ENCODE measurements at regions not wholly inside any gene's neighbourhood (a gene's known extent, or its start where the extent isn't known, plus 50 kb on each side); places are given as distances from the start of the nearest gene placed in this dataset.

DNA sequence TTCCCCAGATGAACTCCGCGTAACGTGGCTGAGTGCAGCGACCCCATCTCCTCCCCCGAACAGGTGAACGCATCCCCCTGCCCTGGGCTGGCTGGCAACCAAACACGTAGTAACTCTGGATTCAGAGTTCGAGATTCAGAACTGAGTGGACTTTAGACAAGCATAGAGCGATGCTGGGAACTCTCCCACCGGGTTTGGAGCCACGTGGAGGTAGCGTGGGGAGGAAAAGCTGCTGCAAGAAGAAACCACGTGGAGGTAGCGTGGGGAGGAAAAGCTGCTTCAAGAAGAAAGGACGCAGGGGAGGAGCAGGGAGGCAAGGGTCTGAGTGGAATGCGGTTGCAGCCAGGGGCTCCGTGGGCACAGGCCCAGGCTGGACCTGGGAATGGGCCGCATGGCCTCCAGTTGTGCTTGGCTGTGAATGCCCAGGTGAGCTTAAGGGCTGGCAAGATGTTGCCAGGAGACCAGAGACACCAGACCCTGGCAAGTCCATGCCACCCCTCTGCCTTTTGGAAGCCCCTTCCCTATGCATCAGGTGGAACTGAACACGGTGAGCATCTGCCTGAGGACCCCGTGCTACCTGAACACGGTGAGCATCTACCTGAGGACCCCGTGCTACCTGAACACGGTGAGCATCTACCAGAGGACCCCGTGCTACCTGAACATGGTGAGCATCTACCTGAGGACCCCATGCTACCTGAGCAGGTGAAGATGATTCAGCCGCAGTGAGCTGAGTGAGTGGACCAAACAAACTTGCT lies 118.0 kb upstream of the FRMD1 start:
- TF ChIP-seq CTCF (IDR thresholded peaks at IDR 0.05) (no peak), POLR2AphosphoS5 (IDR thresholded peaks at IDR 0.05) (no peak), POLR2A (IDR thresholded peaks at IDR 0.05) (no peak)
